Stimulated activated CD8-positive, alpha-beta memory T cell treated with anti-CD3 and anti-CD28 coated beads, Interleukin-7, amount 100 ng/mL, for 4 hours (primary cell): ENCODE measurements at regions not wholly inside any gene's neighbourhood (a gene's known extent, or its start where the extent isn't known, plus 50 kb on each side); places are given as distances from the start of the nearest gene placed in this dataset.
"Not testable (repeated sequence)": the region's sequence is repeated elsewhere in the genome, so short reads cannot be mapped to it uniquely, and the experiment has no call there.

Source experiments
- DNase-seq, 2 donors: peaks; one replicate each; pipeline ENCODE4 v3.0.0-alpha.2; 2020; ENCODE audit warnings: low read depth in 2 of 2

DNA sequence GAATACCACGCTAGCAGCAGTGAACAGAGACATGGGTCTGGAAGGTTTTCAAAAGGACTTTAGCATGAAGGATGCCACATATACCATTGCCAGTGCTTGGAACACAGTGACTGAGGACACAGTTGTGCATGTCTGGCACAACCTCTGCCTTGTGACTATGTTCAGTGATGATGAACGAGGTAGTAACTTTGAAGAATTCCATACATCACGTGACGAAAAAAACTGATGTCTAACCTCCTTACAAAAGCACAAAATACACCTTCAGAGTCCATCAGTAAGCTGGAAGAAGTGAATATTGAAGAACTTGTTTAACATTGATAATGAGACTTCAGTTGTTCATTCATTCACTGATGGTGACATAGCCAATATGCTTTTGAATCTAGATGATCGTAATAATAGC lies 594.8 kb upstream of the GRM7 start:
- DNase-seq: no peak

GRCh38 chr3:6273878-6274277 lies 587.0 kb upstream of the GRM7 start:
- no peak for DNase-seq

GRCh38 chr3:6281662-6282061 lies 579.3 kb upstream of the GRM7 start:
- no peak for DNase-seq

DNA sequence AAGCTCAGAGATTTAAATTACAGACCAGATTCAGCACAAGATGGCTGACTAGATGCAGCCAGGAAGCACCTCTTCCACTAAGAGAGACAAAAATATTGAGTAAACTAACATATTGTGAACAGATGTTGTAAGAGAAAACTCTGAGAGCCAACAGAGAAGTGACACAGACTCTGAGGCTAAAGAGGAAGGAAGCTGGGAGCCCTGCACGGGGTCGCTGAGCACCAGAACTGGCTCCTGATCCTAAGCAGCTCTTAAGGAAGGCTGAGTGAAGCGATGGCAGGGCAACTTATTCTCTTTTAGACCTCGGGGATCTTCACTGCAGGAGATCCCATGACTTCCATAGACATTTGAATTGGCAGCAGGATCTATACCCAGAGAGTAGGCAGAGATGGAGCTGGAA lies 578.0 kb upstream of the GRM7 start:
- DNase-seq: no peak

GRCh38 chr3:6287088-6287875 lies 573.6 kb upstream of the GRM7 start:
- DNase-seq: no peak

- DNase-seq: no peak
These were observed 559.3 kb upstream of the GRM7 start for GRCh38 chr3:6301626-6302025.

- no peak for DNase-seq
These were observed 545.0 kb upstream of the GRM7 start for GRCh38 chr3:6315906-6316305.

GRCh38 chr3:6321999-6322398 lies 538.9 kb upstream of the GRM7 start:
- DNase-seq: no peak

DNA sequence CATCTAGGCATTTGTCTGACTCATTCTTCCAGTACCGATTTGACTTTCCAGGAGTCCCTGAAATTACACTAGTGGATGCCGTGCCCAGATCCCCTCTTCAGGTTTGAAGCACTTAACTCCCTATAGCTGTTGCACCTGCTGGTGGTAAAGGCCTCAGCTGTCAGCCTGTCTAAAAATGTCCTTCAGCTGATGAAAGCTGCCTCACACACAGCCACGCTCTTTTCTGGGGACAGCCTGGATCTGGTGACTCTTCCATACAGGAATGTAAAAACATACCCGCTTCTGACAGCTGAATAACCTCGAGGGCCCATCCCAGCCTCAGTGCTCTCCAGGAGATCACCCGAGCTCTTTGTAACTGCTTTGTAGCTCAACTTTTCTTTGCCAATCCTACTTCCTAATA lies 534.1 kb upstream of the GRM7 start:
- DNase-seq: no peak

DNA sequence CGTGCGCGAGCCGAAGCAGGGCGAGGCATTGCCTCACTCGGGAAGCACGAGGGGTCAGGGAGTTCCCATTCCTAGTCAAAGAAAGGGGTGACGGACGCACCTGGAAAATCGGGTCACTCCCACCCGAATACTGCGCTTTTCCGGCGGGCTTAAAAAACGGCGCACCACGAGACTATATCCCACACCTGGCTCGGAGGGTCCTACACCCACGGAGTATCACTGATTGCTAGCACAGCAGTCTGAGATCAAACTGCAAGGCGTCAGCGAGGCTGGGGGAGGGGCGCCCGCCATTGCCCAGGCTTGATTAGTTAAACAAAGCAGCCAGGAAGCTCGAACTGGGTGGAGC lies 520.0 kb upstream of the GRM7 start:
- DNase-seq: not testable (repeated sequence)

- no peak for DNase-seq
These were observed 509.2 kb upstream of the GRM7 start for GRCh38 chr3:6351752-6352151.

DNA sequence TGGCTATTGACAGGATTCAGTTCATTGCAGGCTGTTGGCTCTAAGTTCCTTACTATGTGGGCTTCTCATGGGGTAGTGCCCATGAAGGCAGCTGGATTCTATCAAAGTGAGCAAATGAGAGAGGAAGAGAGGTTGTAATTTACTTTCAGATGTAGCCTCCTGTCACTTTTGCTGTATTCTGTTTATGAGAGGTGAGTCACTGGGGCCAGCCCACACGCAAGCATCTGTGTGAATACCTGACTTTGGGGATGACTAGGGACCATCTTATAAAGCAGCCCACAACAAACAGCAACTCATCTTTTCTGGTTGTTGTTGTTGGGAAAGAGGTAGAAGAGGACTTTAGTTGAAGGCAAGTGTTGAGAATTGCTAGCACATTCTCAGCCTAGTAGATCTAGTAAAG lies 506.3 kb upstream of the GRM7 start:
- no peak for DNase-seq

DNA sequence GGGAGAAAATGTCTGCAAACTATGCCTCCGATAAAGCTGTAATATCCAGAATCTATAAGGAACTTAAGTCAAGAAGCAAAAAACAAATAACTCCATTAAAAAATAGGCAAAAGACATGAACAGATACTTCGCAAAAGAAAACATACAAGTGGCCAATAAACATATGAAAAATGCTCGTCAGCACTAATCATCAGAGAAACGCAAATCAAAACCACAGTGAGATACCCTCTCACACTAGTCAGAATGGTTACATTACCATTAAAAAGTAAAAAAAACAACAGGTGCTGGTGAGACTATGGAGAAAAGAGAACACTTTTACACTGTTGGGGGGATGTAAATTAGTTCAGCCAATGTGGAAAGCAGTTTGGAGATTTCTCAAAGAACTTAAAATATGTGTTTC lies 498.5 kb upstream of the GRM7 start:
- no peak for DNase-seq

GRCh38 chr3:6367171-6367570 lies 493.7 kb upstream of the GRM7 start:
- no peak for DNase-seq

GRCh38 chr3:6392123-6392522 lies 468.8 kb upstream of the GRM7 start:
- DNase-seq: no peak

- no peak for DNase-seq
These were observed 466.0 kb upstream of the GRM7 start for GRCh38 chr3:6394944-6395343.

- DNase-seq: no peak
These were observed 464.3 kb upstream of the GRM7 start for GRCh38 chr3:6396631-6397030.

DNA sequence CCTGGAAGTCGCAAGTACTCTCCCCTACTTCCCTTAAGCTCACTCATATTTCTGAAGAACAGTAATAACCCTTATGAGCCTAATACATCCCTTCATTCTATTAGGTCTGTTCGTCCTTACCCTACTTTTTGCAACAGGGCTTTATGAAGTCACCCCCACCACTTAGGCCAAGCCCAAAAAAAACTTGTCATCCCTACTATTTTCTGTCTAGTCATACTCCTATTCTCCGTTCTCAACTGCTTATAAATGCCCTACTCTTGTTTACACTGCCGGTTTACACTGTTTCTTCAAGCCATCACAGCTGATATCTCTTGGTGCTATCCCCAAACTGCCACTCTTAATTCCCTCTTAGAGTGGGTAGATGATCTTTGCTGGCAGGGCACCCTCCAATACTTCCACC lies 458.2 kb upstream of the GRM7 start:
- not testable (repeated sequence) for DNase-seq

DNA sequence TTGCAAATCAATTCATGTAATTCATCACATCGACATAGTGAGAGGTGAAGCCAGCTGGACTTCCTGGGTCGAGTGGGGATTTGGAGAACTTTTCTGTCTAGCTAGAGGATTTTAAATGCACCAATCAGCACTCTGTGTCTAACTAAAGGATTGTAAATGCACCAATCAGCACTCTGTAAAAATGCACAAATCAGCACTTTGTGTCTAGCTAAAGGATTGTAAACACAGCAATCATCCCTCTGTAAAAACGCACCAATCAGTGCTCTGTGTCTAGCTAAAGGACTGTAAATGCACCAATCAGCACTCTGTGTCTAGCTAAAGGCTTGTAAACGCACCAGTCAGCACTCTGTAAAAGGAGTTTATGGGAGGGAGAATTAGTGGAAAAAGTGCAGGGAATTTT lies 454.0 kb upstream of the GRM7 start:
- not testable (repeated sequence) for DNase-seq

- DNase-seq: no peak
These were observed 444.8 kb upstream of the GRM7 start for GRCh38 chr3:6416049-6416661.

DNA sequence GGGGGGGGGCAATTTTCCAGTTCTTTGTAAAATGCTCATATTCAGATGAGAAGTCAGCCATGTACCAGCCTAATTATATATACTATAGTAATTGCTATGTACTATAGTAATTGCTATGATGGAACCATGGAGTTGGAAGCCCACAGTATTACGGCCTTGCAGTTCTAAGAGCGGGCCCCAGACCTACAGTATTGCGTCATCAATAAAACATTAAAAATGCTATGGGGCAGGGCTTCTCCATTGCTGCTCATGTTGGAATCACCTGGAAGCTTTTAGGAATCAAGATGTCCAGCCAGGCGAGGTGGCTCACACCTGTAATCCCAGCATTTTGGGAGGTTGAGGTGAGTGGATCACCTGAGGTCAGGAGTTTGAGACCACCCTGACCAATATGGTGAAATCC lies 443.7 kb upstream of the GRM7 start:
- no peak for DNase-seq

- no peak for DNase-seq
These were observed 442.4 kb upstream of the GRM7 start for GRCh38 chr3:6418485-6418884.

DNA sequence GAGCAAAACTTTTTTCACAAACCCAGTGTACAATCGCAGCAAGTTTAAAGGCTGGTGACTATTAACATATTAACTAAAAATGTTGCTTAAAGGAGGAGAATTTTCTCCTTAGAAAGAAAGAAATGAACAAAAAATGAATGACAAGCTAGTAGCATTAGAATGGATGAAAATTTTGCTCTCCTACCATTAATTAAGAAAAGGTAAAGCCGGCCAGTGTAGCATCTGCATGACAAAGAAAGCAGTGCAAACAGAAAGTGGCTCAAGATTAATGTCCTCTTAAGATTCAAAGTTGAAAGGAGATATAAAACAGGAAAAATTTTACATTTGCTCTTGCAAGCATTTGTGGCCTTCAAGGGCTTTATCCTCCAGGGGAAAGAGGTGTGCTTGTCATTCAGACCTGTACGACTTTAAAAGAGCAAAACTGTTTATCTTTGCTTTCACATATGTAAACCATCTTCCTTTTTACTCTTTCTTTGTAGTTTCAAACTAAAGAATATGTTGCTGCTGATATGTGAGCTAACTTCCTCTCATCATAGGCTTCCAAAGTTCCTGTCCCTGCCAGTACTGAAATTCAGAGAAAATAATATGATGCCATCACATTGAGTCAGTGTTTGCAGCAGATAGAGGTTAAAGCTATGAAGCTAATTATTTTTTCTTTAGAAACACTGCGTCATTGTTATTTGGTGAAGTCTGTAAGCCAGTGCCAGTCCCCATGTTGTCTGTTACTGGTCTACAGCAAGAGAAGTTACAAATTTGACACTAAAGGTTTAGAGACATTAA lies 439.1 kb upstream of the GRM7 start:
- DNase-seq: no peak
